Lung (tissue), 11 donors: ENCODE measurements at regions not wholly inside any gene's neighbourhood (a gene's known extent, or its start where the extent isn't known, plus 50 kb on each side); places are given as distances from the start of the nearest gene placed in this dataset.

Experiments used
- ATAC-seq: fragments of 200-7000 bp; cut with Tn5 transposase; one replicate; pipeline ENCODE4 v1.9.1; 2020; ENCODE audit warnings: moderate number of reproducible peaks; ENCODE audit not compliant: insufficient read depth, low FRiP score
- DNase-seq, 3 donors: peaks; one replicate each; pipeline ENCODE4 v3.0.0-alpha.2; 2013 to 2017
- H3K27ac ChIP-seq, 2 donors: one replicate each; pipeline ENCODE4 v1.5.1; 2013; ENCODE audit warnings: mild to moderate bottlenecking in 2 of 2, moderate library complexity in 2 of 2, control low read depth in 1 of 2, inconsistent platforms in 1 of 2, low read depth in 1 of 2, low read length in 1 of 2
- H3K27me3 ChIP-seq, 3 donors: one replicate each; pipeline ENCODE4 v1.5.1; 2013; ENCODE audit warnings: low read length in 2 of 3; ENCODE audit not compliant: control insufficient read depth in 3 of 3, insufficient read depth in 3 of 3
- H3K36me3 ChIP-seq, 4 donors: one replicate each; pipeline ENCODE4 v1.5.1; 2013; ENCODE audit warnings: low read length in 4 of 4, mild to moderate bottlenecking in 1 of 4, moderate library complexity in 1 of 4; ENCODE audit not compliant: control insufficient read depth in 4 of 4, insufficient read depth in 4 of 4
- H3K4me1 ChIP-seq, 5 donors: one replicate each; pipeline ENCODE4 v1.5.1; 2013; ENCODE audit warnings: low read length in 5 of 5, mild to moderate bottlenecking in 2 of 5, moderate library complexity in 1 of 5; ENCODE audit not compliant: control insufficient read depth in 5 of 5, insufficient read depth in 5 of 5
- H3K4me3 ChIP-seq: one replicate; pipeline ENCODE4 v1.5.1; 2013; ENCODE audit warnings: mild to moderate bottlenecking, control low read depth, moderate library complexity
- H3K9ac ChIP-seq, 2 donors: one replicate each; pipeline ENCODE4 v1.5.1; 2013; ENCODE audit warnings: low read length in 2 of 2, control low read depth in 1 of 2; ENCODE audit not compliant: insufficient read depth in 1 of 2
- H3K9me3 ChIP-seq, 4 donors: one replicate each; pipeline ENCODE4 v1.5.1; 2013; ENCODE audit warnings: low read length in 3 of 4, mild to moderate bottlenecking in 1 of 4, moderate library complexity in 1 of 4; ENCODE audit not compliant: control insufficient read depth in 4 of 4, insufficient read depth in 3 of 4
- WGBS, 2 donors: extraction: QIAGEN DNeasy Blood & Tissue Kit; methylation state at CpG; one replicate each; pipeline ENCODE4 v1.1.7; 2013; 5-methylcytosine and 5-hydroxymethylcytosine counted together
- TF ChIP-seq, protein P1 (sequence below): IDR thresholded peaks from 2 replicates; pipeline ENCODE4 v1.5.1; 2012; ENCODE audit warnings: mild to moderate bottlenecking; ENCODE audit errors: control extremely low read depth, extremely low read depth
- donor health status: control.
- donor health status: control.
- donor health status: Bipolar disorder and iron deficiency.
- donor health status: healthy.
- donor health status: DM: yes; HTN: yes; CAD: no.

DNA sequence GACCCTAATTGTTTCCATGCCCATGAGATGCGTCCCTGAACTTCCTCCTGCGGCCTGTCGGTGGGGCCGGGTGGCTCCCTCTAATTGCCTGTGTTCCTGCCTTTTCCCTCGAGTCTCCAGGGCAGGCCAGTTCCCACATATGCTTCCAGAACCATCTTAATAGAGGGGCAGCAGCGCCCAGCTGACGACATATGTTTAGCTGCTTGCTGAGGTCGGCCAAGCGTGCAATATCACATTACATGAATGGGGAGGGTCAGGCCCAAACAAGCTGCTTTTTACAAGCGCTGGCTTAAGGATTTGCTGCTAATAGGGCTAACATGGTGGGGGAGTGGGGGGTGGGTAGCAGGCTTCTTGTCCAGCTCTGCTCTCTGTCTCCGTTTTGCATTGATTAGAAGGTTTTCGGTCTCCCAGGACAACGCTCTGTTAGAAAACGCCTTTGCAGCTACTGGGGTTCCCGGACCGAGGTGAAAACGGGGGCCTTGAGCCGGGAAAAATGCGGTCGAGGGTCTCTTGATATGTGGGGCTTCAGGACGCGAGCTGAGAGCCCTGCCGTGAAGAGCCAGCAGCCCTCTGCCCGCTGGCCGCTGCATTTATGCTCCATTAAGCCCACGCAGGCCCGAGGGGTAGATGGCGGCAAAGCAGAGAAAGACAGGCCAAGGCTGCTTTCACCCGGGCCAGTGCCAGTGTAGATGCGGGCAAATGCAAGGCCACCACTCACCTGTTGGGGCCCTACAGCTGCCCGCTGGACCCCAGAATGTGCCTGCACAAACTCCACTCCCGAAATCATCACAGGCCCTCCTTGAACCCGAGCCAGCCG is 308.5 kb downstream of the BMP7 start:
- H3K4me1 ChIP-seq, result peaks cover 0 to 11% (median 0%) of the 10 kb centered on the region in 5 donors
- no peak overlapping the region for H3K9ac ChIP-seq
- peaks cover 0 to 5% (median 0%) of the 10 kb centered on the region in 4 donors for H3K9me3 ChIP-seq
- no peaks in the 10 kb centered on the region for H3K36me3 ChIP-seq
- H3K4me3 ChIP-seq, result no peak overlapping the region
- TF ChIP-seq, protein P1, sequence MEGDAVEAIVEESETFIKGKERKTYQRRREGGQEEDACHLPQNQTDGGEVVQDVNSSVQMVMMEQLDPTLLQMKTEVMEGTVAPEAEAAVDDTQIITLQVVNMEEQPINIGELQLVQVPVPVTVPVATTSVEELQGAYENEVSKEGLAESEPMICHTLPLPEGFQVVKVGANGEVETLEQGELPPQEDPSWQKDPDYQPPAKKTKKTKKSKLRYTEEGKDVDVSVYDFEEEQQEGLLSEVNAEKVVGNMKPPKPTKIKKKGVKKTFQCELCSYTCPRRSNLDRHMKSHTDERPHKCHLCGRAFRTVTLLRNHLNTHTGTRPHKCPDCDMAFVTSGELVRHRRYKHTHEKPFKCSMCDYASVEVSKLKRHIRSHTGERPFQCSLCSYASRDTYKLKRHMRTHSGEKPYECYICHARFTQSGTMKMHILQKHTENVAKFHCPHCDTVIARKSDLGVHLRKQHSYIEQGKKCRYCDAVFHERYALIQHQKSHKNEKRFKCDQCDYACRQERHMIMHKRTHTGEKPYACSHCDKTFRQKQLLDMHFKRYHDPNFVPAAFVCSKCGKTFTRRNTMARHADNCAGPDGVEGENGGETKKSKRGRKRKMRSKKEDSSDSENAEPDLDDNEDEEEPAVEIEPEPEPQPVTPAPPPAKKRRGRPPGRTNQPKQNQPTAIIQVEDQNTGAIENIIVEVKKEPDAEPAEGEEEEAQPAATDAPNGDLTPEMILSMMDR, result no peak
- no peak for ATAC-seq
- 57 to 61% methylated on average over 34 of the region's 34 CpGs for WGBS, 2 donors
- DNase-seq, result peak; percentile 69 to 86 (median 82)
- H3K27ac ChIP-seq, result no peak overlapping the region
- H3K27me3 ChIP-seq, result peaks cover 4 to 15% (median 13%) of the 10 kb centered on the region in 3 donors

DNA sequence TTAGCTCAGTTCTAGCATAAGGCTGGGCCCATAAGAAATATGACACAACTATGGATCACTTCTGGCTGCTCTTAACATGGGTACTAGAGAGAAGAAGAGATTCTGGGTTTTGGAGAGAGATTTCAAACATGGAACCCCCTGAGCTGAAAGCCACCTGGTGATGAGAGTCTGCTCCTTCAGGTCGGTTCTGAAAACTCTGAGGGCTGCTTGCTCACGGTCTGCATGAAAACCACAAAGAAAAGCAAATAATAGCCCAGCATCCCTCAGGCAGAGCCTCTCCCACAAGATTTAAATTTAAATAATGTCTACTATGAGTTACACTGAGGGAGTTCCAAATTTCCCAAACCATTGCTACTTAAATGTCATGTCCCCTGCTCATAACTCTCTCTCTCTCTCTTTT is 301.5 kb downstream of the BMP7 start:
- DNase-seq (no peak), ATAC-seq (no peak)
- H3K9me3 ChIP-seq, result peaks cover 0 to 3% (median 0%) of the 10 kb centered on the region in 4 donors
- H3K4me3 ChIP-seq, result no peak overlapping the region
- H3K27ac ChIP-seq, result no peak overlapping the region
- H3K4me1 ChIP-seq, result no peaks in the 10 kb centered on the region
- TF ChIP-seq, protein P1, result no peak
- no peak overlapping the region for H3K9ac ChIP-seq
- 28 to 43% methylated on average over 2 of the region's 2 CpGs for WGBS, 2 donors
- H3K27me3 ChIP-seq, result peaks cover 0 to 5% (median 2%) of the 10 kb centered on the region in 3 donors
- H3K36me3 ChIP-seq, result no peaks in the 10 kb centered on the region

DNA sequence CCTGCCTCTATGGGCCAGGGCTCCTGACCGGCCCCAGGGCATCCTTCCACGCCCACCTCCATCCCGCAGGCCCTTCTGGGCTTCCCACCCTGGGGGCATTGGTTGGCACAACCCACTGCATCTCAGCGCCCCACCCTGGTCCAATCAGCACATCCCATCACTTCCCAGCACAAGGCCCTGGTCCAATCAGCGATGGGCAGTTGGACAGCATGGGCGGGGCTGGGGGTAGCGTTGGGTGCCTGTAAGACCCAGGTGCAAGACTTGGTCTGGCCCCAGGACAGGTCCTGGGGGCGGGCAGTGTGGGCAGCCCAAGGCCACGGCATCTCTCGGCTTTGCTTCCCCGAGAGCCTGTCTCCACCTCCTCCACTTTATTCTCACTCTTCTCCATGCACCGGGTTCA is 298.5 kb downstream of the BMP7 start:
- TF ChIP-seq, protein P1, result no peak
- H3K27ac ChIP-seq, result no peak overlapping the region
- H3K27me3 ChIP-seq, result peaks cover 0 to 15% (median under 1%) of the 10 kb centered on the region in 3 donors
- DNase-seq (no peak), ATAC-seq (no peak)
- no peaks in the 10 kb centered on the region for H3K4me1 ChIP-seq
- H3K36me3 ChIP-seq, result no peaks in the 10 kb centered on the region
- H3K4me3 ChIP-seq, result no peak overlapping the region
- 69 to 75% methylated on average over 12 of the region's 12 CpGs for WGBS, 2 donors
- peaks cover 0 to 3% (median 0%) of the 10 kb centered on the region in 4 donors for H3K9me3 ChIP-seq
- no peak overlapping the region for H3K9ac ChIP-seq
